ENCODE measurements at regions not wholly inside any gene's neighbourhood (a gene's known extent, or its start where the extent isn't known, plus 50 kb on each side); places are given as distances from the start of the nearest gene placed in this dataset.

DNA sequence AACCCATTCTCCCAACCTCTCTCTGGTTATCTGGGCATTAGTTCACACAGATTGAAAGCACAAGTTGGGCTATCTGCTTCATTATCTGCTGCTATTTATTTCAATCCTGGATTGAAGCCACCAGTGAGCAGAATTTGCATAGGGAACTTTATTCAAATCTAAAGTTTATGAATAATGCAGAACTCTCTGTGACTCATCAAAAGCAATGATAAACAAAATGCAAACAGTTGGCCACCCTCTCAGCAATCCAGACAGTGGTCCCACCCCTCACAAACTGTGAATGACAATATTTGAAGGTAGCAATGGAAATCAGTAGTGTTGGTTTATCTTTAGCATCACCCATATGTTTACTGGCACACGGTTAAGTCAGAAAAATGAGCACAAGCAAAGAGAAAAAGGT is 106.8 kb upstream of the TMEM178A start:
- TF ChIP-seq CTCF (IDR thresholded peaks at IDR 0.05; ENCODE audit: borderline replicate concordance, extremely low read depth, low read length, poor library complexity, severe bottlenecking) (no peak), EZH2 (IDR thresholded peaks at IDR 0.05; ENCODE audit: borderline replicate concordance, low read depth, low read length, severe bottlenecking) (no peak)

Data from DND-41 (cell line).